T-helper 9 cell (primary cell): ENCODE measurements at regions not wholly inside any gene's neighbourhood (a gene's known extent, or its start where the extent isn't known, plus 50 kb on each side); places are given as distances from the start of the nearest gene placed in this dataset.

Source experiments
- DNase-seq: peaks from one replicate; pipeline ENCODE4 v3.0.0-alpha.2; 2020

DNA sequence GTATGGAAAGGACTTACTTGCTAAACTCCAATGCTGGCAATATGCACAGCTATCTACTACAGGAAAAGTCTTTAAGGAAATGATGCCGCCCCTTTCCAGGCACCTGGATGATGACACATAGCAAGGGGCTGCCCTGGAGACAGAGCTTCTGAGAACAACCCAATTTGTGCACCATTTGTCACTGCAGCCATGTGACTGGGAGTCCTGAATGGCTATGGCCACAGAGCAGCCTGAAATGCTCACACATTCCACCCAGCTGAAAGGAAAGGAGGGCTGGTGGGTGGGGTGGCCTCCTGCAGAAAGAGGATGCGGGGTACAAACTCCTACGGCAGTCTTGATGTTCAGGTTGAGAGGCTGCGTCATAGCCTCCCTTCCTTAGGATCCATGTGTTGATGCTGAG, 70.1 kb upstream of the FSTL4 start:
- DNase-seq, result no peak

- DNase-seq, result no peak
These were observed 69.6 kb upstream of the FSTL4 start for GRCh38 chr5:133681896-133682295.

DNA sequence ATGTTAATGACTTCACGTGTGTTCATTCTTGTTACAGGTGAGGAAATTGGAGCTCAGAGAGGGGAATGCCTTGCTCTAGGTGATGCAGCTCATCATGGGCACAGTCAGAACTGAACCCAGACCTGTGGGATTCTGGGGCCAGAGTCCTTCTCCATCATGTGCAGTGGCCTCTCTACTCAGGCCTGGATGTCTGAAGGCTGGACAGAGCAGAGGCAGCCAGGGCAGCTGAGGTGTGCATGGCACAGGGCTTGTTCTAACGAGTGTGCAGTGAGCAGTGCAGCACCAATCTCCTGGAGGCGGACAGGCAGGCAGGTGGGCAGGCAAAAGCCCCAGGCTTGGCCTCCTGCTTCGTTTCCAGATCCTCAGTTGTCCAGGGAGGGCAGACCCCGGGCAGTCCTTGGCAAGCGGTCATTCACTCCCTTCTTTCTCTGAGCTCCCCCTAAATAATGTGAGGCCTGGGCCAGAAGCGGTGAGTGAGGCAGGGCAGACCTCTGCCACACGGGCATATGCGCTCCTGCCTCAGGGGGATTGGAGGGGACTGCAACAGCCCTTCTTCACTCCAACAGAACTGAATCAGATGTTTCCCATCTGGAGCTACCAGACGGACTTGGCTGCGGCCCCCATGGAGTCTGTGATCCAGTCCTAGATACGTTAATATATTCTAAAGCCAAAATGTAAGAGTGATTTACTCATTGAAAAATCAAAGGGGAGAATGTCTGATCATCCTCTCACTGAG, 68.7 kb upstream of the FSTL4 start:
- no peak for DNase-seq

DNA sequence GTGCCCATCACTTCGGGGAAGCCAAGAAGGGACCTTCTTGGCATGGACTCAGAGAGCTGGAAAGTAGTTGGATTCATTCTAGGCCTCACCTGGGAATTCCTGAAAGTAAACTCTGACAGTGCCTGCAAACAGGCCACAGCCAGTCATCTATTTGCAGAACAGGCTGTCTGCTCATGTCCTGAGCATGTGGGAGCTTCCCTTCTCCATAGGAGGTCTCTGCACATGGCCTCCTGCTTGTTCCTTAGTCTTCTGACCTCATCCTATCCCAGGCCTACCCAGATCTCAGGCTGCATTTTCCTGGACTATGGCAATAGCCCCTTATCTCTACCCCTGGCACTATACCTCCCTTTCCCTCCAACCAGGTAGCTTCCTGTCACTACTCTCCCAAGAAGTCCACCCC, 67.2 kb upstream of the FSTL4 start:
- DNase-seq, result no peak

GRCh38 chr5:133675376-133676154, 63.2 kb upstream of the FSTL4 start:
- no peak for DNase-seq

GRCh38 chr5:133670336-133670735, 58.0 kb upstream of the FSTL4 start:
- no peak for DNase-seq

DNA sequence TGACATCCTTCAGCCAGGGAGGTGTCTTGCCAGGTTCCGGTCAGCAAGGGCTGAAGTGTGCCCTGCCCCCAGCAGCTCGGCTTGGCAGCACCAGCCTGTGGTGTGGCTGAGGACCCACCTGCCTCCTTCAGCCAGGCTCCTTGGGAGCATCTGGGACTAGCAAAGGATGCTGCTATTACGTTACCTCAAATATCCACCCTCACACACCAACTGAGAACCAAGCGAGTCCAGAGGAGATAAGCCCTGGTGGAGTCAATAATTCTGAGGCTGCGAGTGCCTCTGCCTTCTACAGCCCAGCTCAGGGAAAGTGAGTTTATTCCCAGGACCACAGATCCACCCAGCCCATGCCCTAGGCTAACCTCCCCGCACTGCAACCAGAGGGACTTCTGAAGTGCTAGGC, 57.1 kb upstream of the FSTL4 start:
- DNase-seq, result no peak

GRCh38 chr5:133668458-133668857, 56.1 kb upstream of the FSTL4 start:
- no peak for DNase-seq

GRCh38 chr5:133667217-133667616, 54.9 kb upstream of the FSTL4 start:
- no peak for DNase-seq

DNA sequence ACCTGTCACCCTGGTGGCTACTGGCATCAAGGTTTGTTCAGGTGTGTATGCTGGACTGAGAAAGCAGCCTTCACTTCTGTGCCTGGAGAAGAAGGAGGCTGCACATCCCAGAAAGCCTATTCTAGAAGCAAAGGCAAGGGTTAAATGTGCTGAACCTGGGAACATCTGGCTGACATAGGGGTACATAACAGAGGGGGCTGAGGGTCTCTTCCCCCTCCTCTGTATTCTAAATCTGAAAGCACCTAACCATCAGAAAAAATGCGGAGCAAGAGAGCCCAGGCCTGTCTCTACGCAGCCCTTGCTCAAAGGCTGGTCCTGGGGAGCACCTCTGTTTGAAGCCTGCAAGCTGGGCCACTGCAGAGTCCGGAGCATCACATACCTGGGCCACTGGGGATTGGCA, 53.2 kb upstream of the FSTL4 start:
- DNase-seq, result no peak

- DNase-seq, result no peak
These were observed 52.1 kb upstream of the FSTL4 start for GRCh38 chr5:133664422-133664821.

GRCh38 chr5:133663397-133664054, 51.2 kb upstream of the FSTL4 start:
- DNase-seq, result no peak

DNA sequence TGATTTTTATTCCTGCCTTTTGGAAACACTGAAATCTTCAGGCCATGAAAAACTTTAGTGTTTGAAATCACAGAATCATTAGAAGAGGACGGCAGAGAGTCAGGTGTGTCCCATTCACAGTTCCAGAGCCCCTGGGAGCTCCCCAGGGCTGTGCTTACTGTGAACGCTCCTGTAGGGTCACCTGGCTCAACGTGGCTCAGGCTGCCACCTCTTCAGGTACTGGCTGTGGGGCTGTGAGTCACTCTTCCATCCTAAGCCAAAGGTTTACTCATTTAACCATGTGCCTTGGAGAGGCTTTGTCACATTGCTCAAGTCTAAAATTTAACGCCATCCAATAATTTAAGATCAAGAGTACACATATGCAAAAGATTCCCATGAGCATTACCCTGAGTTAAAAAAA, 50.2 kb upstream of the FSTL4 start:
- DNase-seq, result no peak
